Stomach (tissue), 4 donors: ENCODE measurements at regions not wholly inside any gene's neighbourhood (a gene's known extent, or its start where the extent isn't known, plus 50 kb on each side); places are given as distances from the start of the nearest gene placed in this dataset.

ENCODE experiments used
- CTCF ChIP-seq, 7 experiments: fragments of 450-650 bp in 4 of 7; fragments of 200-600 bp in 3 of 7; sonication (generic) in 3 of 7; IDR thresholded peaks; one replicate each; pipeline ENCODE4 v1.5.1; 2016 to 2019; ENCODE audit warnings: antibody characterized with exemption in 7 of 7, control low read depth in 2 of 7, mild to moderate bottlenecking in 1 of 7
- EP300 ChIP-seq: sonication (generic); formaldehyde crosslinking; IDR thresholded peaks from one replicate; pipeline ENCODE4 v1.6.1; 2017; ENCODE audit warnings: antibody characterized with exemption
- POLR2A ChIP-seq, 4 donors: fragments of 450-650 bp; IDR thresholded peaks; one replicate each; pipeline ENCODE4 v1.6.1; 2016; ENCODE audit warnings: antibody characterized with exemption in 4 of 4, control low read depth in 2 of 4, mild to moderate bottlenecking in 1 of 4, moderate library complexity in 1 of 4
- POLR2AphosphoS5 ChIP-seq, 3 donors: sonication (generic); formaldehyde crosslinking; IDR thresholded peaks; one replicate each; pipeline ENCODE4 v1.6.1; 2016; ENCODE audit warnings: antibody characterized with exemption in 3 of 3

GRCh38 chr15:38944536-38944935, 379.9 kb upstream of the RASGRP1 start:
- no peak for TF ChIP-seq CTCF (IDR thresholded peaks at IDR 0.05)
- no peak for TF ChIP-seq POLR2AphosphoS5 (IDR thresholded peaks at IDR 0.05)
- TF ChIP-seq POLR2A (IDR thresholded peaks at IDR 0.05): no peak
- no peak for TF ChIP-seq EP300
